ENCODE measurements at regions not wholly inside any gene's neighbourhood (a gene's known extent, or its start where the extent isn't known, plus 50 kb on each side); places are given as distances from the start of the nearest gene placed in this dataset.
"Not testable (repeated sequence)": the region's sequence is repeated elsewhere in the genome, so short reads cannot be mapped to it uniquely, and the experiment has no call there.

GRCh38 chr16:80254970-80255369 lies 285.8 kb upstream of the DYNLRB2 start:
- TF ChIP-seq CTCF (IDR thresholded peaks at IDR 0.05; ENCODE audit: low read depth, low read length), result no peak
- no peak for DNase-seq (ENCODE audit: extremely low read depth, low read depth)

- TF ChIP-seq CTCF (IDR thresholded peaks at IDR 0.05; ENCODE audit: low read depth, low read length), result no peak
- no peak for DNase-seq (ENCODE audit: extremely low read depth, low read depth)
Measured at GRCh38 chr16:80253741-80254140, 287.1 kb upstream of the DYNLRB2 start.

GRCh38 chr16:80250381-80250780 lies 290.4 kb upstream of the DYNLRB2 start:
- no peak for DNase-seq (ENCODE audit: extremely low read depth, low read depth)
- TF ChIP-seq CTCF (IDR thresholded peaks at IDR 0.05; ENCODE audit: low read depth, low read length), result no peak

GRCh38 chr16:80243303-80243702 lies 297.5 kb upstream of the DYNLRB2 start:
- not testable (repeated sequence) for DNase-seq (ENCODE audit: extremely low read depth, low read depth)

- not testable (repeated sequence) for DNase-seq (ENCODE audit: extremely low read depth, low read depth)
Measured at GRCh38 chr16:80242279-80242678, 298.5 kb upstream of the DYNLRB2 start.

- TF ChIP-seq CTCF (IDR thresholded peaks at IDR 0.05; ENCODE audit: low read depth, low read length), result no peak
- no peak for DNase-seq (ENCODE audit: extremely low read depth, low read depth)
Measured at GRCh38 chr16:80233097-80233835, 307.5 kb upstream of the DYNLRB2 start.

- TF ChIP-seq CTCF (IDR thresholded peaks at IDR 0.05; ENCODE audit: low read depth, low read length), result no peak
- no peak for DNase-seq (ENCODE audit: extremely low read depth, low read depth)
Measured at GRCh38 chr16:80231888-80232287, 308.9 kb upstream of the DYNLRB2 start.

- DNase-seq (ENCODE audit: extremely low read depth, low read depth), result no peak
- no peak for TF ChIP-seq CTCF (IDR thresholded peaks at IDR 0.05; ENCODE audit: low read depth, low read length)
Measured at GRCh38 chr16:80231121-80231520, 309.7 kb upstream of the DYNLRB2 start.
